Liver (tissue), 8 donors: ENCODE measurements at regions not wholly inside any gene's neighbourhood (a gene's known extent, or its start where the extent isn't known, plus 50 kb on each side); places are given as distances from the start of the nearest gene placed in this dataset.

Experiments
- DNase-seq: peaks from one replicate; pipeline ENCODE4 v3.0.0-alpha.2; 2017; ENCODE audit warnings: low spot score
- H3K27ac ChIP-seq, 2 donors: one replicate each; pipeline ENCODE4 v1.7.0; 2013; ENCODE audit warnings: inconsistent platforms in 2 of 2, low read length in 2 of 2, control low read depth in 1 of 2, low read depth in 1 of 2, mild to moderate bottlenecking in 1 of 2
- H3K27me3 ChIP-seq, 4 donors: one replicate each; pipeline versions ENCODE4 v1.6.1 to v1.7.0; 2013; ENCODE audit warnings: low read length in 3 of 4, inconsistent platforms in 1 of 4, mild to moderate bottlenecking in 1 of 4, moderate library complexity in 1 of 4; ENCODE audit not compliant: control insufficient read depth in 4 of 4, insufficient read depth in 4 of 4
- H3K36me3 ChIP-seq, 4 donors: one replicate each; pipeline versions ENCODE4 v1.6.1 to v1.7.0; 2013; ENCODE audit warnings: low read length in 3 of 4, mild to moderate bottlenecking in 3 of 4, low read depth in 1 of 4, moderate library complexity in 1 of 4; ENCODE audit not compliant: control insufficient read depth in 4 of 4, insufficient read depth in 3 of 4
- H3K4me1 ChIP-seq, 4 donors: one replicate each; pipeline versions ENCODE4 v1.6.1 to v1.7.0; 2013; ENCODE audit warnings: low read length in 3 of 4, mild to moderate bottlenecking in 3 of 4, moderate library complexity in 1 of 4; ENCODE audit not compliant: control insufficient read depth in 4 of 4, insufficient read depth in 4 of 4
- H3K4me3 ChIP-seq, 3 donors: one replicate each; pipeline versions ENCODE4 v1.6.1 to v1.7.0; 2013; ENCODE audit warnings: low read length in 3 of 3, control low read depth in 1 of 3, low read depth in 1 of 3, mild to moderate bottlenecking in 1 of 3
- H3K9ac ChIP-seq, 2 donors: one replicate each; pipeline ENCODE4 v1.7.0; 2013; ENCODE audit warnings: low read length in 2 of 2, mild to moderate bottlenecking in 2 of 2, moderate library complexity in 2 of 2, control low read depth in 1 of 2, low read depth in 1 of 2
- H3K9me3 ChIP-seq, 4 donors: one replicate each; pipeline versions ENCODE4 v1.6.1 to v1.7.0; 2013; ENCODE audit warnings: low read length in 3 of 4; ENCODE audit not compliant: control insufficient read depth in 4 of 4
- ATF3 ChIP-seq: IDR thresholded peaks from 2 replicates; pipeline ENCODE4 v1.6.1; 2016; ENCODE audit warnings: antibody characterized with exemption
- CTCF ChIP-seq: fragments of 150-350 bp; IDR thresholded peaks from 2 replicates; pipeline ENCODE4 v1.5.1; 2017; ENCODE audit warnings: improper control_type of control experiment, low read depth, low read length; ENCODE audit not compliant: missing input control
- EGR1 ChIP-seq, 2 donors: IDR thresholded peaks; 2 replicates each; pipeline ENCODE4 v1.6.1; 2016 to 2018; ENCODE audit warnings: antibody characterized with exemption in 2 of 2, low read depth in 2 of 2
- FOXA1 ChIP-seq: IDR thresholded peaks from 2 replicates; pipeline ENCODE4 v1.6.1; 2016; ENCODE audit warnings: antibody characterized with exemption
- FOXA2 ChIP-seq: IDR thresholded peaks from 2 replicates; pipeline ENCODE4 v1.6.1; 2016; ENCODE audit warnings: antibody characterized with exemption
- GABPA ChIP-seq, 2 donors: IDR thresholded peaks in 1 of 2; conservative IDR thresholded peaks in 1 of 2; 2 replicates each; pipeline ENCODE4 v1.6.1; 2016; ENCODE audit warnings: antibody characterized with exemption in 2 of 2, mild to moderate bottlenecking in 1 of 2, moderate library complexity in 1 of 2
- HNF4A ChIP-seq, 2 donors: conservative IDR thresholded peaks; 2 replicates each; pipeline ENCODE4 v1.6.1; 2016; ENCODE audit warnings: antibody characterized with exemption in 2 of 2, mild to moderate bottlenecking in 2 of 2
- JUND ChIP-seq, 2 donors: IDR thresholded peaks; 2 replicates each; pipeline ENCODE4 v1.6.1; 2016; ENCODE audit warnings: antibody characterized with exemption in 2 of 2
- NR2F2 ChIP-seq: IDR thresholded peaks from 2 replicates; pipeline ENCODE4 v1.6.1; 2016; ENCODE audit warnings: antibody characterized with exemption
- RAD21 ChIP-seq, 2 donors: IDR thresholded peaks; 2 replicates each; pipeline ENCODE4 v1.6.1; 2016; ENCODE audit warnings: antibody characterized with exemption in 2 of 2, mild to moderate bottlenecking in 2 of 2
- REST ChIP-seq: IDR thresholded peaks from 2 replicates; pipeline ENCODE4 v1.6.1; 2016; ENCODE audit warnings: antibody characterized with exemption, mild to moderate bottlenecking
- RXRA ChIP-seq, 2 donors: IDR thresholded peaks; 2 replicates each; pipeline ENCODE4 v1.6.1; 2017 to 2018; ENCODE audit warnings: antibody characterized with exemption in 2 of 2, mild to moderate bottlenecking in 1 of 2
- SP1 ChIP-seq: IDR thresholded peaks from 2 replicates; pipeline ENCODE4 v1.6.1; 2018; ENCODE audit warnings: antibody characterized with exemption, mild to moderate bottlenecking
- TAF1 ChIP-seq: conservative IDR thresholded peaks from 2 replicates; pipeline ENCODE4 v1.6.1; 2016; ENCODE audit warnings: antibody characterized with exemption, mild to moderate bottlenecking
- YY1 ChIP-seq: IDR thresholded peaks from 2 replicates; pipeline ENCODE4 v1.6.1; 2016; ENCODE audit warnings: antibody characterized with exemption, mild to moderate bottlenecking
- ZBTB33 ChIP-seq: IDR thresholded peaks from 2 replicates; pipeline ENCODE4 v1.6.1; 2016; ENCODE audit warnings: antibody characterized with exemption
- WGBS: extraction: QIAGEN DNeasy Blood & Tissue Kit; methylation state at CpG from one replicate; pipeline ENCODE4 v1.1.7; 2013; 5-methylcytosine and 5-hydroxymethylcytosine counted together
- donor health status: healthy.
- donor health status: healthy.
- donor health status: healthy.
- donor health status: healthy.
- donor health status: healthy.

DNA sequence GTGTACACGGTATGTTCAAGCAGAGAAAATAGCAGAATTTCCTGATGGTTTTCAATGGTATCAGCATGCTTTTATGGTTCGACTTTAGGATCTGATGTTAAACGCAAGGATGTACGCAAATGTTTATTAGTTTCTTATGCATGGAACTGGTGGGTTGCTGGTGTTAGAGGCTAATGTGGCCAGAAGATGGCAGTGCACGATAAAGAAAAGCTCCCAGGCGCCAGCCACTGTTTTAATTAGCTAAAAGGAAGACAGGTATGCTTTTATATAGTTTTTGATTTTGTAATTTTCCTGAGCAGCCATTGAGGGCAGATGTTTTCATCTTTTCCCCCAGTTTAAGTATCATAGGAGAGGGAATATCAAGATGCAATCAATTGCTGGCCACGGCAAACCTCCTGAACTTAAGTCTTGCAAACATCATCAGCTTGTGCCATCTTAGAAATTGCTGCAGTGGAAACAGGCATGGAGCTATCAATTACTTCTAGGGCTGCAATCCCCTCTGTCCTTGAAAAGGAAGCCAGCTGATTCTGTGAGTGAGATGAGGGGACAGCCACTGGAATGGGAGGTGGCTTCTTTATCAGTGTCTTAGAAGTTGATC is 648.5 kb upstream of the RBFOX1 start:
- Histone ChIP-seq H3K27ac (no peak overlapping the region), H3K9ac (no peak overlapping the region), H3K36me3 (no peaks in the 10 kb centered on the region), H3K4me1 (no peaks in the 10 kb centered on the region), H3K4me3 (no peak overlapping the region), H3K9me3 (peaks cover 0 to 3% (median 0%) of the 10 kb centered on the region in 4 donors), H3K27me3 (no peaks in the 10 kb centered on the region)
- no peak for TF ChIP-seq FOXA1
- no peak for TF ChIP-seq YY1
- no peak for TF ChIP-seq FOXA2
- no peak for TF ChIP-seq REST
- no peak for TF ChIP-seq SP1
- TF ChIP-seq GABPA (IDR thresholded peaks at IDR 0.05 in 1 of 2, conservative IDR thresholded peaks at IDR 0.05 in 1 of 2): no peak
- TF ChIP-seq RXRA (IDR thresholded peaks at IDR 0.05): no peak
- TF ChIP-seq RAD21 (IDR thresholded peaks at IDR 0.05): peak; percentile 76 to 79
- peak; percentile 59 for TF ChIP-seq CTCF
- TF ChIP-seq EGR1 (IDR thresholded peaks at IDR 0.05; ENCODE audit: low read depth in 2 of 2): no peak
- TF ChIP-seq ATF3: no peak
- TF ChIP-seq TAF1: no peak
- DNase-seq: no peak
- WGBS: 15% methylated on average over 7 of the region's 7 CpGs

DNA sequence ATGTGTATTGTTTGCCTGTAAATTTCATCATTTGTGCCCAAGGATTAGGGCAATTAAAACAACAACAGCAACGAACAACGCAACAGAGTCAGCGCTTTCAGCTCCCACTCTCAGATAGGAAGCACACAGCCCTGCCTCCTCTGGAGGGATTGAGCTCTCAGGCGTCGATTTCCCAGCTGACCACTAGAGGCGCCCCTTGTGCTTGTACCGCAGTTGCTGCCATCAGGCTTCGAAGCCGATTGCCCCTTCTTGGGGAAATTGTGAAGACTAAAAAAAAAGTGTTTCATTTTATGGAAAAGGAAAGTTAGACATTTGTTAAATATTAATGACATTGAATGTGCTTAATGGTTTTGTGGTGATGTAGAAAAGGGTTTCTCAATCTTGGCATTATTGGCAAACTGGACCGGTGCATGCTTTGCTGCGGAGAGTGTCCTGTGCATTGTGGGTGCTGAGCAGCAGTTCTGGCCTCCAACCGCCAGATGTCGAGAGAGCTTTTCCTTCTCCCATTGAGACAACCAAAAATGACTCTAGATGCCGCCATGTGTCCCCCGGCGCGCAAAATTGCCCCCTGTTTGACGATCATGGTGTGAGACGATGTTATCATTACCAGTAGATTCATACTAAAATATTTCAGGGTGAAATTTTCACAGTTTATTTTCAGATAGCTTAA is 650.4 kb upstream of the RBFOX1 start:
- 48% methylated on average over 19 of the region's 19 CpGs for WGBS
- H3K9me3 ChIP-seq: no peaks in the 10 kb centered on the region
- TF ChIP-seq HNF4A (conservative IDR thresholded peaks at IDR 0.05) (no peak), EGR1 (IDR thresholded peaks at IDR 0.05; ENCODE audit: low read depth in 2 of 2) (no peak), CTCF (peak; percentile 57), NR2F2 (no peak), ZBTB33 (no peak), JUND (IDR thresholded peaks at IDR 0.05) (no peak), REST (no peak), ATF3 (no peak), RAD21 (IDR thresholded peaks at IDR 0.05) (peak in 1 of 2 donors; percentile 43), FOXA1 (no peak)

More for the DNA sequence above, 650.4 kb upstream of the RBFOX1 start:
- no peak for DNase-seq
- Histone ChIP-seq H3K27ac (no peak overlapping the region), H3K4me3 (no peak overlapping the region), H3K9ac (no peak overlapping the region), H3K36me3 (no peaks in the 10 kb centered on the region), H3K4me1 (no peaks in the 10 kb centered on the region), H3K27me3 (no peaks in the 10 kb centered on the region)
